Lower leg skin (tissue), 3 donors: ENCODE measurements at regions not wholly inside any gene's neighbourhood (a gene's known extent, or its start where the extent isn't known, plus 50 kb on each side); places are given as distances from the start of the nearest gene placed in this dataset.

ENCODE experiments used
- CTCF ChIP-seq, 3 donors: fragments of 450-650 bp; IDR thresholded peaks; one replicate each; pipeline ENCODE4 v1.5.1; 2016; ENCODE audit warnings: antibody characterized with exemption in 3 of 3, mild to moderate bottlenecking in 3 of 3, moderate library complexity in 2 of 3
- POLR2A ChIP-seq, 2 donors: fragments of 450-650 bp; IDR thresholded peaks; one replicate each; pipeline ENCODE4 v1.6.1; 2016 to 2017; ENCODE audit warnings: antibody characterized with exemption in 2 of 2, mild to moderate bottlenecking in 1 of 2, moderate library complexity in 1 of 2

- TF ChIP-seq POLR2A (IDR thresholded peaks at IDR 0.05) (no peak), CTCF (IDR thresholded peaks at IDR 0.05) (no peak)
Observed at GRCh38 chr11:70802185-70802584, 403.9 kb downstream of the CTTN start.
